ENCODE measurements at regions not wholly inside any gene's neighbourhood (a gene's known extent, or its start where the extent isn't known, plus 50 kb on each side); places are given as distances from the start of the nearest gene placed in this dataset.

GRCh38 chr4:189073739-189074138, 866.9 kb upstream of the FRG1 start:
- Mint-ChIP-seq H3K4me3 (no peak overlapping the region), H3K4me1 (no peaks in the 10 kb centered on the region), H3K27ac (no peak overlapping the region), H3K36me3 (ENCODE audit: low read depth) (no peaks in the 10 kb centered on the region), H3K27me3 (no peaks in the 10 kb centered on the region)
- DNase-seq (no peak), ATAC-seq (no peak)
- no peaks in the 10 kb centered on the region for H3K9me3 ChIP-seq (ENCODE audit: control insufficient read depth, low read length, poor library complexity, severe bottlenecking)

GRCh38 chr4:189081826-189082225, 858.8 kb upstream of the FRG1 start:
- ATAC-seq (no peak), DNase-seq (no peak)
- H3K27ac Mint-ChIP-seq: no peak overlapping the region
- H3K9me3 ChIP-seq (ENCODE audit: control insufficient read depth, low read length, poor library complexity, severe bottlenecking): no peaks in the 10 kb centered on the region
- no peaks in the 10 kb centered on the region for H3K4me1 Mint-ChIP-seq
- H3K4me3 Mint-ChIP-seq: no peak overlapping the region
- no peaks in the 10 kb centered on the region for H3K27me3 Mint-ChIP-seq
- no peaks in the 10 kb centered on the region for H3K36me3 Mint-ChIP-seq (ENCODE audit: low read depth)

GRCh38 chr4:189083769-189084168, 856.9 kb upstream of the FRG1 start:
- DNase-seq (no peak), ATAC-seq (no peak)
- no peaks in the 10 kb centered on the region for H3K9me3 ChIP-seq (ENCODE audit: control insufficient read depth, low read length, poor library complexity, severe bottlenecking)
- Mint-ChIP-seq H3K4me1 (no peaks in the 10 kb centered on the region), H3K27me3 (no peaks in the 10 kb centered on the region), H3K27ac (no peak overlapping the region), H3K4me3 (no peak overlapping the region), H3K36me3 (ENCODE audit: low read depth) (no peaks in the 10 kb centered on the region)

GRCh38 chr4:189084671-189085070, 856.0 kb upstream of the FRG1 start:
- ATAC-seq (no peak), DNase-seq (no peak)
- H3K36me3 Mint-ChIP-seq (ENCODE audit: low read depth): no peaks in the 10 kb centered on the region
- no peak overlapping the region for H3K4me3 Mint-ChIP-seq
- no peaks in the 10 kb centered on the region for H3K4me1 Mint-ChIP-seq
- no peak overlapping the region for H3K27ac Mint-ChIP-seq
- no peaks in the 10 kb centered on the region for H3K27me3 Mint-ChIP-seq
- no peaks in the 10 kb centered on the region for H3K9me3 ChIP-seq (ENCODE audit: control insufficient read depth, low read length, poor library complexity, severe bottlenecking)

GRCh38 chr4:189087971-189088370, 852.7 kb upstream of the FRG1 start:
- Mint-ChIP-seq H3K4me3 (no peak overlapping the region), H3K36me3 (ENCODE audit: low read depth) (no peaks in the 10 kb centered on the region), H3K4me1 (no peaks in the 10 kb centered on the region), H3K27me3 (no peaks in the 10 kb centered on the region), H3K27ac (no peak overlapping the region)
- no peak for DNase-seq
- no peaks in the 10 kb centered on the region for H3K9me3 ChIP-seq (ENCODE audit: control insufficient read depth, low read length, poor library complexity, severe bottlenecking)
- ATAC-seq: no peak

GRCh38 chr4:189088780-189089179, 851.9 kb upstream of the FRG1 start:
- no peaks in the 10 kb centered on the region for H3K27me3 Mint-ChIP-seq
- no peaks in the 10 kb centered on the region for H3K9me3 ChIP-seq (ENCODE audit: control insufficient read depth, low read length, poor library complexity, severe bottlenecking)
- no peaks in the 10 kb centered on the region for H3K4me1 Mint-ChIP-seq
- no peak overlapping the region for H3K27ac Mint-ChIP-seq
- DNase-seq (no peak), ATAC-seq (no peak)
- no peaks in the 10 kb centered on the region for H3K36me3 Mint-ChIP-seq (ENCODE audit: low read depth)
- no peak overlapping the region for H3K4me3 Mint-ChIP-seq

- Mint-ChIP-seq H3K27me3 (no peaks in the 10 kb centered on the region), H3K4me1 (no peaks in the 10 kb centered on the region), H3K27ac (no peak overlapping the region), H3K4me3 (no peak overlapping the region), H3K36me3 (ENCODE audit: low read depth) (no peaks in the 10 kb centered on the region)
- no peaks in the 10 kb centered on the region for H3K9me3 ChIP-seq (ENCODE audit: control insufficient read depth, low read length, poor library complexity, severe bottlenecking)
- ATAC-seq: no peak
- DNase-seq: no peak
Observed at GRCh38 chr4:189090174-189090814, 850.4 kb upstream of the FRG1 start.

GRCh38 chr4:189092581-189092980, 848.1 kb upstream of the FRG1 start:
- Mint-ChIP-seq H3K27ac (no peak overlapping the region), H3K36me3 (ENCODE audit: low read depth) (no peaks in the 10 kb centered on the region), H3K4me3 (no peak overlapping the region)

GRCh38 chr4:189096108-189096507, 844.6 kb upstream of the FRG1 start:
- H3K4me1 Mint-ChIP-seq: no peaks in the 10 kb centered on the region
- H3K27ac Mint-ChIP-seq: no peak overlapping the region
- no peak overlapping the region for H3K4me3 Mint-ChIP-seq
- H3K9me3 ChIP-seq (ENCODE audit: control insufficient read depth, low read length, poor library complexity, severe bottlenecking): no peaks in the 10 kb centered on the region
- H3K27me3 Mint-ChIP-seq: no peaks in the 10 kb centered on the region
- H3K36me3 Mint-ChIP-seq (ENCODE audit: low read depth): no peaks in the 10 kb centered on the region
- no peak for ATAC-seq
- DNase-seq: no peak

More at GRCh38 chr4:189092581-189092980, 848.1 kb upstream of the FRG1 start:
- H3K9me3 ChIP-seq (ENCODE audit: control insufficient read depth, low read length, poor library complexity, severe bottlenecking): no peaks in the 10 kb centered on the region
- Mint-ChIP-seq H3K4me1 (no peaks in the 10 kb centered on the region), H3K27me3 (no peaks in the 10 kb centered on the region)
- DNase-seq: no peak
- no peak for ATAC-seq

- Mint-ChIP-seq H3K4me3 (no peak overlapping the region), H3K27me3 (no peaks in the 10 kb centered on the region), H3K27ac (no peak overlapping the region), H3K36me3 (ENCODE audit: low read depth) (no peaks in the 10 kb centered on the region), H3K4me1 (no peaks in the 10 kb centered on the region)
- H3K9me3 ChIP-seq (ENCODE audit: control insufficient read depth, low read length, poor library complexity, severe bottlenecking): no peaks in the 10 kb centered on the region
- ATAC-seq: no peak
- DNase-seq: no peak
Observed at GRCh38 chr4:189096717-189097116, 844.0 kb upstream of the FRG1 start.

- Mint-ChIP-seq H3K27me3 (no peaks in the 10 kb centered on the region), H3K36me3 (ENCODE audit: low read depth) (no peaks in the 10 kb centered on the region), H3K4me3 (no peak overlapping the region), H3K4me1 (no peaks in the 10 kb centered on the region), H3K27ac (no peak overlapping the region)
- H3K9me3 ChIP-seq (ENCODE audit: control insufficient read depth, low read length, poor library complexity, severe bottlenecking): no peaks in the 10 kb centered on the region
- ATAC-seq: no peak
- no peak for DNase-seq
Observed at GRCh38 chr4:189098932-189099696, 841.6 kb upstream of the FRG1 start.

- Mint-ChIP-seq H3K4me3 (no peak overlapping the region), H3K27ac (no peak overlapping the region), H3K4me1 (no peaks in the 10 kb centered on the region), H3K36me3 (ENCODE audit: low read depth) (no peaks in the 10 kb centered on the region), H3K27me3 (no peaks in the 10 kb centered on the region)
- H3K9me3 ChIP-seq (ENCODE audit: control insufficient read depth, low read length, poor library complexity, severe bottlenecking): no peaks in the 10 kb centered on the region
- ATAC-seq: no peak
- DNase-seq: no peak
Observed at GRCh38 chr4:189113389-189113888, 827.2 kb upstream of the FRG1 start.

- DNase-seq (no peak), ATAC-seq (no peak)
- no peak overlapping the region for H3K27ac Mint-ChIP-seq
- no peaks in the 10 kb centered on the region for H3K27me3 Mint-ChIP-seq
- no peaks in the 10 kb centered on the region for H3K9me3 ChIP-seq (ENCODE audit: control insufficient read depth, low read length, poor library complexity, severe bottlenecking)
- H3K4me1 Mint-ChIP-seq: no peaks in the 10 kb centered on the region
- no peak overlapping the region for H3K4me3 Mint-ChIP-seq
- no peaks in the 10 kb centered on the region for H3K36me3 Mint-ChIP-seq (ENCODE audit: low read depth)
Observed at GRCh38 chr4:189117426-189117825, 823.2 kb upstream of the FRG1 start.

- no peaks in the 10 kb centered on the region for H3K9me3 ChIP-seq (ENCODE audit: control insufficient read depth, low read length, poor library complexity, severe bottlenecking)
- DNase-seq (no peak), ATAC-seq (no peak)
- Mint-ChIP-seq H3K36me3 (ENCODE audit: low read depth) (no peaks in the 10 kb centered on the region), H3K4me3 (no peak overlapping the region), H3K4me1 (no peaks in the 10 kb centered on the region), H3K27me3 (no peaks in the 10 kb centered on the region), H3K27ac (no peak overlapping the region)
Observed at GRCh38 chr4:189121336-189121735, 819.3 kb upstream of the FRG1 start.

Measured in T-helper 17 cell (primary cell).